NCI-H345 treated with DMSO at 0.1 percent for 48 hours (cell line): ENCODE measurements at regions not wholly inside any gene's neighbourhood (a gene's known extent, or its start where the extent isn't known, plus 50 kb on each side); places are given as distances from the start of the nearest gene placed in this dataset.
"Not testable (repeated sequence)": the region's sequence is repeated elsewhere in the genome, so short reads cannot be mapped to it uniquely, and the experiment has no call there.

ENCODE experiments used
- DNase-seq: peaks from one replicate; lab custom pipeline; 2025; ENCODE audit not compliant: unreplicated experiment; lab: John Stamatoyannopoulos, UW

DNA sequence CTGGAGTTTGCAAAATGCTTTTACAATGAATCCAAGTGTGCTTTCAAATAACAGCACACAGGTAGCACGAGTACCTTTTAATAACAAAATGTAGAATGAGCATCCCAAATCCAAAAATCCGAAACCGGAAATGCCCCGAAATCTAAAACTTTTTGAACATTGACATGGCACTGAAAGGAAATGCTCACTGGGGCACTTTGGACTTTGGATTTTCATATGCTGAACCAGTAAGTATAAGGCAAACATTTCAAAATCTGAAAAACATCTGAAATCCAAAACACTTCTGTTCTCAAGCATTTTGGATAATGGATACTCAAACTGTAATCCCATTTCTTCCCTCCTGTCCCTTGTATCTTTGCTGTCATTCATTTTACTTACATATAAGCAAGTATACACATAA, 50.1 kb downstream of the GCNT4 start:
- DNase-seq, result no peak

- no peak for DNase-seq
Observed at GRCh38 chr5:74995926-74996325, 56.4 kb downstream of the GCNT4 start.

DNA sequence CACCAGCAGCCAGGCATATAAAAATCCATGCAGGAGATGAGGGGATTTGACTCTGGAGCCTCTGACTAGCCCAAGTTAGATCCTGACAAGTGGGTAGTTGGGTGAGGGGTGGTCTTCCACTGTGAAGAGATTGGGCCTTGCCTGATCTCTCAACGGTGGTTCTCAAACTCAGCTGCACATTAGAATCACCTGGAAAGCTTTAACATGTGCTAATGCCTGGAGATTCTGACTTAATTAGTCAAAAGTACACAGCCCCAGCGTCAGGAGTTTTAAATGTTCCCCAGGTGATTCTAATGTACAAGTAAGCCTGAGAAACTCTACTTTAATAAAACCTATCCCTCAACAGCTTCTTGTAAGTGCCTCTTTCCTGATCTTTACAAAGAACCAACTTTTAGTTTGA, 57.5 kb downstream of the GCNT4 start:
- DNase-seq, result no peak

- DNase-seq, result no peak
Observed at GRCh38 chr5:74993743-74994142, 58.6 kb downstream of the GCNT4 start.

GRCh38 chr5:74992791-74993190, 59.6 kb downstream of the GCNT4 start:
- no peak for DNase-seq

DNA sequence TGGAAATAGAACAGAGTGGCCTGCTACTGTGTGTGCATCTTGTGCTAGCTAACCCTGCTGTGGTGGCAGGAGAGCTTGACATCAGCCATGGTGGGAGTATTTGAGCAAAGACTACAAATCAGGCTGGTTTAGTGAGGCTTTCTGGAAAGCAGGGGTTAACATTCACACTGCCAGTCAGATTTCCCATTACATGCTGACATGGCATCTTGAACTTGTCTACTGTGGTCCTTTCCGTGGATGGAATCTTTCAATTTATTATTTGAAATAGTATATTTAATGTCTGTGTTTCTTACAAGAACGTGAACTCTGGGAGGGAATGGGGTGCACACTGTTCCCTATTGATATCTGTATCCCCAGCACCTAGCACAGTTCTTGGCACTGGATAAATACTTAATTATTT, 60.8 kb downstream of the GCNT4 start:
- DNase-seq, result no peak

DNA sequence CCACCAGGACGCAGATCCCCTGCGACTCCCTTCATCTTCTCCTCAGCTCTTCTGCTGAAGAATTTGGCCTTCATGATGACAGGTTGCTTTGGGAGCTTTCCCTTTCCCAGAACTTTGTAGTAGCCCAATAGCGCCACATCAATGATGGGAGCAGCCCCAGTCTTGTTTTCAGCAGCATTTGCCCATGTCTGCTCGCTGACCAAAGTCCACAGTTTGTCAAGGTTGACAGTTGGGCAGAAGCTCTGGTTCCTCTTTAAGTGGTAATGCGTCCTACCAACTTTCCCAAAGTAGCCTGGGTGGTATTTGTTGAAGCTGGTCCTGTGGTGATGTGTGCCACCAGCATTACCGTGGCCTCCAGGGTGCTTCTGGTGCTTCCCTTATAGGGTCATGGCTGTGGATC, 62.2 kb downstream of the GCNT4 start:
- DNase-seq, result no peak

DNA sequence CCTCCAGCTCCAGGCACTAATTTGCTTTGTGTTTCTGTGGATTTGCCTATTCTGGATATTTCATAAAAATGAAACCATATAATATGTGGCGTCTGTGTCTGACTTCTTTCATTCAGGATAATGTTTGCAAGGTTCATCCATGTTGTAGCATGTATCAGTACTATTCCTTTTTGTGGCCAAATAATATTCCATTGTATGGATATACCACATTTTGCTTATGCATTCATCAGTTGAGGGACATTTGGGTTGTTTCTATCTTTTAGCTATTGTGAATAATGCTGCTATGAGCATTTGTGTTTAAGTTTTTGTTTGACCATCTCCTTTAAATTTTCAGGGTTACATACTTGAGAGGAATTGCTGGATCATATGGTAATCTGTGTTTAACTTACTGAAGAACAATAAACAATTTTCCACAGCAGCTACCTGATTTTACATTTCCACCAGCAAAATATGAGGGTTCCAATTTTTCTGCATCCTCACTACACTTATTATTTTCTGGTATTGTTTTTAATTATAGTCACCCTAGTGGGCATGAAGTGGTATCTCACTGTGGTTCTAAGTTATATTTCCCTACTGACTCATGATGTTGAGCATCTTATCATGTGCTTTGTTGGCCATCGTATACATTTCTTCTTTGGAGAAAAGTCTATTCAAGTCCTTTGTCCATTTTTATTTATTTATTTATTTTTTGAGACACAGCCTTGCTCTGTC, 63.9 kb downstream of the GCNT4 start:
- DNase-seq, result no peak

- no peak for DNase-seq
Observed at GRCh38 chr5:74978345-74978744, 74.0 kb downstream of the GCNT4 start.

GRCh38 chr5:74977471-74977870, 74.9 kb downstream of the GCNT4 start:
- no peak for DNase-seq

GRCh38 chr5:74976651-74977050, 75.7 kb downstream of the GCNT4 start:
- no peak for DNase-seq

GRCh38 chr5:74975582-74975981, 76.8 kb downstream of the GCNT4 start:
- DNase-seq, result no peak

- no peak for DNase-seq
Observed at GRCh38 chr5:74974451-74975091, 77.8 kb downstream of the GCNT4 start.

GRCh38 chr5:74973694-74974093, 78.7 kb downstream of the GCNT4 start:
- no peak for DNase-seq

DNA sequence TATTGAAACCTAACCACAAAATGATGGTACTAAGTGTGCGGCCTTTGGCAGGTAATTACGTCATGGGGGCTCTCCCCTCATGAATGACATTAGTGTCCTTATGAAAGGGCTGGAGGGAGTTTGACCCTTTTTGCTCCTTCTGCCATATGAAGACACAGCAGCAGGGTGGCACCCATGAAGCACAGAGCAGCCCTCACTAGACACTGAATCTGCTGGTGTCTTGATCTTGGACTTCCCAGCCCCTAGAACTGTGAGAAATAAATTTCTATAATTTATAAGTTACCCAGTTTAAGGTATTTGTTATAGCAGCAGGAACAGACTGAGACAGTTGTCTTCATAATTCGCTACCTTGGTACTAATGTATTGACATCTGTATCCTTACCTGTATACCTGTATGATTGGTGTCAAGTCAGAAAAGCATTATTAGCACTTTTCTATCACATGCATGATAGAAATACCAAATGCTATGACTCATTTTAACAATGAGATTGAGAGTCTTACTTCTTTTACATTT, 80.4 kb downstream of the GCNT4 start:
- no peak for DNase-seq

DNA sequence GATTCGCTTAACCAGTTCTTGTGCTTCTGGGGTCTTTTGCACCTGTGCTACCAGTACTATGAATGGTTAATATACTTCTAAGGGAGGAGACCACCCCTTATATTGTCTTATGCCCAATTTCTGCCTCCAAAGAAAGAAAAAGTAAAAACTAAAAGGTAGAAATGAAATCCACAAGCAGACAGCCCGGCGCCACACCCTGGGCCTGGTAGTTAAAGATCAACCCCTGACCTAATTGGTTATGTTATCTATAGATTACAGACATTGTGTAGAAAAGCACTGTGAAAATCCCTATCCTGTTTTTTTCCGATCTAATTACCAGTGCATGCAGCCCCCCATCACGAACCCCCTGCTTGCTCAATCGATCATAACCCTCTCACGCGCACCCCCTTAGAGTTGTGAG, 81.5 kb downstream of the GCNT4 start:
- DNase-seq, result not testable (repeated sequence)

DNA sequence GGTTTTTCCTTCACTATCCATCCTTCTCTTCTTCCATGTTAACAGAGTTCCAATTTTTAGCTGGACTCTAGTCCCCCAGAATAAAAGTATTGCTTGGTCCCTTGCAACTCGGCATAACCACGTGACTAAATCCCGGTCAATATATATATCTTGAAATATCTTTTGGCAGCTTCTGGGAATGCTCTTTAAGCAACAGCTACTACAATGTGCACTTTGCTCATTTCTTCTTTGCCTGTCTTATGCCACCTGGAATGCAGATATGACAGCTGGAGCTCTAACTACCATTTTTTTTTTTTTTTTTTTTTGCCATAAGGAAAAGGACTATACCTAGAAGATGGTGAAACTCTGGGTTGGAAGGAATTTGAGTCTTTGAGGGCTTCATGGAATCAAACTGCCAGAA, 82.6 kb downstream of the GCNT4 start:
- DNase-seq, result no peak

GRCh38 chr5:74966141-74967026, 86.0 kb downstream of the GCNT4 start:
- DNase-seq, result no peak

DNA sequence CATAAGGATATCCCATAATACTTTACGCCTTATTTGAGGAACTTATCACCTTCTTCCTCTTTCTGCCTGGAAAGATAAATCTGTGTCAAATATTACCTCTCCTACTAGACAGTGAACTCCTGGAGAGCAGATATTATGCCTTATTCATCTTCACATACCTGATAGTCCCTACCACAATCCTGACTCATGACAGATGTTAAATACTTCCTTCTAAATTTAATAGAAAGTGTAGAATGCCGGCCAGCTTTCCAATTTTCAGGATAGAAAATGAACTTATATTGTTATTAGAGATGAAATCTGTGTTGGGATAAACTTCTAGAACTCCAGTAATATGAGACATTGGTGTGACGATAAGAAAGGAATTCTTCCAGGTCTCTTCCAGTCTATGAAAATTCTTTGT, 89.0 kb downstream of the GCNT4 start:
- DNase-seq, result no peak

DNA sequence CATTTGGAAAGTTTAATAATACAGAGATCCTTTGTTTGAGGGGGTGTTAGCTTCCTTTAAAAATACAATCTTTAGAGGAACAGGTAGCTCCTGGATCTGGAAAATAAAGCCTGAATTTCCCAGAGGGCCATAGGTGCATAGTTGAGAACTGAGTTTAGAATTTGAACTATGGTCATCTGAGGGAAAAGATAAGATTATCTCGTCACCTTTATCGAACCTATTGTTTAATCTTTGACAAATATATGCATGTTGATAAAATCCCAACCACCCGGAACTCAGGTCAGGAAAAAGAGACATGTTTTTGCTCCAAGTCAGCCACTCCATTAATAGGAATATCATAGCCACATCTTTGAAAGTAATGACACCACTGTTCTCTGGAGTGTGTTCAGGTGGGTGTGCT, 91.7 kb upstream of the FAM169A start:
- DNase-seq, result no peak

DNA sequence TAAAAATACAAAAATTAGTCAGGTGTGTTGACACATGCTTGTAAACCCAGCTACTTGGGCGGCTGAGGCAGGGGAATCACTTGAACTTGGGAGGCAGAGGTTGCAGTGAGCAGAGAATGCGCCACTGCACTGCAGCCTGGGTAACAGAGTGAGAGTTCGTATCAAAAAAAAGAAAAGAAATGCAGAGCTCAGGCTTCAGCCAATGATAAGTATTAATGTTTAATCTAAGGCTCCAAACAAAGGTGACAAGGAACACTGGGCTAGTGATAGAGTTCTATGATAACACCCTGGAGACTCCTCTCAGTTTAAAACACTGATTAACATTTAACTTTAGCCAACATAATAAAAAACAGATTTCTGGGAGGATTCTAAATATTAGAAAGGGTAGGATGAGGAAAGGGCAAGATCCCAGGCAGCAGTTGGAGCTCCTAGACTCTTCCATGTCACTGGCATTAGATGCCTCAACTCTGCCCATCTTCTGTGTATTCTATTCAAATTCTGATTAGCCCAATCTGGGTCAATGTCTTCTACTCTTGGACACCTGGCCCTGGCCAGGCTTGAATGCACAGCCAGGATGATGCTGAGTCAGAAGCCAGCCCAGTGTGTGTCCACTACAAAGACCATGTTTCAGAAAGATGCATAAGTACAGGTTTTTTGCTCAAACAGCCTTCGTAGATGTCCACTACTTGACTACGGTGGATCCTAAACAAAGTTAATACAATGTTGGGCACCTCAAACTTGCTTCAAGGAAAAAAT, 91.0 kb upstream of the FAM169A start:
- DNase-seq, result no peak
